K562 (cell line): ENCODE measurements at regions not wholly inside any gene's neighbourhood (a gene's known extent, or its start where the extent isn't known, plus 50 kb on each side); places are given as distances from the start of the nearest gene placed in this dataset.

Experiments used
- ATAC-seq: fragments of 200-7000 bp; cut with Tn5 transposase; 3 replicates; pipeline ENCODE4 v1.9.1; 2020; ENCODE audit warnings: moderate library complexity
- BruUV-seq: library from RNA; stranded (reverse); fragments of 400-500 nt; replicated peaks from 2 replicates; lab custom pipeline; 2021; lab: Mats Ljungman, UMichigan
- CTCF ChIA-PET: fragments of 300-600 bp; formaldehyde crosslinking; extraction: SDS; loops from one replicate; lab custom pipeline; 2021; ENCODE audit warnings: low intra/inter-chr PET ratio; lab: Yijun Ruan, JAX
- POLR2A ChIA-PET: fragments of 300-600, 350-650 bp; sonication (Branson Sonifier 250); formaldehyde crosslinking; extraction: SDS; loops from one replicate; lab custom pipeline; 2021; ENCODE audit warnings: antibody characterized with exemption, inconsistent platforms; lab: Yijun Ruan, JAX
- DNase-seq, 4 experiments: peaks; one replicate each; pipeline versions ENCODE4 v3.0.0 to v3.0.0-alpha.2; 2011 to 2018; ENCODE audit warnings: low spot score in 3 of 4, mixed read lengths in 3 of 4; ENCODE audit errors: extremely low read depth in 1 of 4
- FAIRE-seq: peaks from 2 replicates; lab custom pipeline; 2011; peaks lifted over from hg19 to GRCh38; lab: Jason Lieb, UNC
- H2AFZ ChIP-seq: 2 replicates; pipeline ENCODE4 v1.6.0; 2011; ENCODE audit warnings: low read depth, low read length, control low read depth, inconsistent platforms
- H3K27ac ChIP-seq: fragments of 200-600 bp; 3 replicates; pipeline ENCODE4 v1.8.0; 2011; ENCODE audit warnings: low read depth, mild to moderate bottlenecking, control low read depth, inconsistent platforms, low read length, moderate library complexity, mixed read lengths; ENCODE audit errors: extremely low read depth
- H3K27me3 ChIP-seq, 2 experiments: fragments of 300-600 bp in 1 of 2; 2 replicates in 1 of 2; 3 replicates in 1 of 2; pipeline versions ENCODE4 v1.6.0 to v1.8.0; 2011; ENCODE audit warnings: inconsistent platforms in 2 of 2, low read length in 2 of 2, mild to moderate bottlenecking in 1 of 2, mixed read lengths in 1 of 2, moderate library complexity in 1 of 2; ENCODE audit not compliant: control insufficient read depth in 2 of 2, insufficient read depth in 2 of 2
- H3K36me3 ChIP-seq: fragments of 300-600 bp; 3 replicates; pipeline ENCODE4 v1.8.0; 2011; ENCODE audit warnings: mild to moderate bottlenecking, low read length, inconsistent platforms; ENCODE audit not compliant: control insufficient read depth, insufficient read depth
- H3K4me1 ChIP-seq, 2 experiments: fragments of 200-600 bp in 1 of 2; replicated peaks in 1 of 2; 2 replicates in 1 of 2; 3 replicates in 1 of 2; pipeline versions ENCODE4 v1.5.1 to v1.8.0; 2011; ENCODE audit warnings: inconsistent platforms in 2 of 2, low read length in 2 of 2, mild to moderate bottlenecking in 1 of 2, mixed read lengths in 1 of 2, moderate library complexity in 1 of 2; ENCODE audit not compliant: control insufficient read depth in 2 of 2, insufficient read depth in 2 of 2
- H3K4me2 ChIP-seq: 2 replicates; pipeline ENCODE4 v1.6.1; 2011; ENCODE audit warnings: low read length, control low read depth, inconsistent platforms, mixed read lengths; ENCODE audit not compliant: insufficient read depth
- H3K4me3 ChIP-seq: fragments of 200-600 bp; sonication (generic), shearing (Covaris generic); 2 replicates; pipeline ENCODE4 v1.5.1; 2016; ENCODE audit warnings: control low read depth, inconsistent platforms
- H3K79me2 ChIP-seq: fragments of 200-600 bp; 3 replicates; pipeline ENCODE4 v1.8.0; 2011; ENCODE audit warnings: low read length, inconsistent platforms; ENCODE audit not compliant: control insufficient read depth, insufficient read depth
- H3K9ac ChIP-seq, 2 experiments: 2 replicates each; pipeline versions ENCODE4 v1.6.0 to v1.6.1; 2011; ENCODE audit warnings: low read depth in 2 of 2, low read length in 2 of 2, control low read depth in 1 of 2, inconsistent platforms in 1 of 2, mild to moderate bottlenecking in 1 of 2, mixed read lengths in 1 of 2; ENCODE audit not compliant: insufficient read depth in 1 of 2
- H3K9me1 ChIP-seq: one replicate; pipeline ENCODE4 v1.6.0; 2011; ENCODE audit warnings: inconsistent platforms, mild to moderate bottlenecking, low read length, moderate library complexity; ENCODE audit not compliant: control insufficient read depth, insufficient read depth
- H3K9me3 ChIP-seq: replicated peaks from 2 replicates; pipeline ENCODE4 v1.5.1; 2011; ENCODE audit warnings: low read depth, low read length, inconsistent platforms; ENCODE audit not compliant: control insufficient read depth, insufficient read depth
- H4K20me1 ChIP-seq: replicated peaks from 2 replicates; pipeline ENCODE4 v1.6.1; 2011; ENCODE audit warnings: low read length, inconsistent platforms, mixed read lengths; ENCODE audit not compliant: control insufficient read depth, insufficient read depth
- CHAMP1 ChIP-seq: fragments of 450-650 bp; IDR thresholded peaks from 2 replicates; pipeline ENCODE4 v1.6.1; 2016; ENCODE audit warnings: mild to moderate bottlenecking
- E2F5 ChIP-seq: sonication (generic); formaldehyde crosslinking; IDR thresholded peaks from 2 replicates; pipeline ENCODE4 v1.8.0; 2022; ENCODE audit warnings: mild to moderate bottlenecking, missing genetic modification reagents
- EHMT2 ChIP-seq: fragments of 450-650 bp; IDR thresholded peaks from 2 replicates; pipeline ENCODE4 v1.6.1; 2018; ENCODE audit warnings: antibody characterized with exemption
- HCFC1 ChIP-seq: IDR thresholded peaks from 2 replicates; pipeline ENCODE4 v1.6.1; 2012; ENCODE audit warnings: low read depth, low read length, improper control_type of control experiment
- RBM14 ChIP-seq: fragments of 200-400 bp; formaldehyde crosslinking; IDR thresholded peaks from 2 replicates; pipeline ENCODE4 v1.6.1; 2018; ENCODE audit warnings: low read depth, mild to moderate bottlenecking, low read length, moderate library complexity, borderline replicate concordance; ENCODE audit not compliant: insufficient read depth
- RHOXF2B ChIP-seq: fragments of 250-450 bp; sonication (Bioruptor Pico); conservative IDR thresholded peaks from 2 replicates; pipeline ENCODE4 v1.5.1; 2021
- SIX5 ChIP-seq, 2 experiments: IDR thresholded peaks; 2 replicates each; pipeline ENCODE4 v1.6.1; 2011; ENCODE audit warnings: low read length in 2 of 2, borderline replicate concordance in 1 of 2, low read depth in 1 of 2, mild to moderate bottlenecking in 1 of 2, moderate library complexity in 1 of 2; ENCODE audit not compliant: insufficient read depth in 1 of 2
- SRSF3 ChIP-seq: fragments of 200-400 bp; formaldehyde crosslinking; IDR thresholded peaks from 2 replicates; pipeline ENCODE4 v1.6.1; 2016; ENCODE audit warnings: mild to moderate bottlenecking, low read length, moderate library complexity; ENCODE audit not compliant: insufficient read depth
- TCF7L2 ChIP-seq: fragments of 150-350 bp; IDR thresholded peaks from 2 replicates; pipeline ENCODE4 v1.6.1; 2016; ENCODE audit warnings: low read depth, mild to moderate bottlenecking, low read length, moderate library complexity
- WGBS: fragments of 100-300 bp; shearing (Covaris generic); methylation state at CpG from one replicate; pipeline ENCODE4 v1.1.6; 2016; ENCODE audit warnings: low coverage, mixed read lengths; ENCODE audit not compliant: insufficient coverage; ENCODE audit errors: missing lambda C conversion rate; 5-methylcytosine and 5-hydroxymethylcytosine counted together
- in situ Hi-C: fragments of 300-500 bp; cut with MboI; formaldehyde crosslinking; loops from 4 replicates; pipeline ENCODE4 v1.15.0; 2018; ENCODE audit warnings: inconsistent platforms, mixed read lengths
- intact Hi-C: fragments of 100-400 bp; cut with micrococcal nuclease; formaldehyde crosslinking; loops from 2 replicates; pipeline ENCODE4 v1.14.2; 2022

- WGBS = 0% methylated on average over 2 of the region's 2 CpGs
- no peak for FAIRE-seq
Measured at GRCh38 chr6:23394681-23395080, 731.3 kb upstream of the NRSN1 start.

More at GRCh38 chr6:23394681-23395080, 731.3 kb upstream of the NRSN1 start:
- no TSS peak for BruUV-seq
- Histone ChIP-seq H3K9me1 (no peaks in the 10 kb centered on the region), H3K9ac (no peak overlapping the region), H3K79me2 (no peaks in the 10 kb centered on the region), H3K27ac (no peak overlapping the region), H3K4me1 (no peaks in the 10 kb centered on the region), H3K4me3 (no peak overlapping the region), H3K36me3 (no peaks in the 10 kb centered on the region), H2AFZ (no peak overlapping the region), H3K9me3 (peaks cover 2% of the 10 kb centered on the region), H4K20me1 (no peaks in the 10 kb centered on the region), H3K27me3 (no peaks in the 10 kb centered on the region), H3K4me2 (no peak overlapping the region)
- DNase-seq (no peak), ATAC-seq (no peak)
- POLR2A ChIA-PET = no interaction called here
- CTCF ChIA-PET = no interaction called here
- in situ Hi-C loops = no loop called here
- TF ChIP-seq CHAMP1 (no peak), SIX5 (IDR thresholded peaks at IDR 0.05; ENCODE audit: borderline replicate concordance in 1 of 2, insufficient read depth in 1 of 2, low read depth in 1 of 2, low read length in 2 of 2) (no peak), TCF7L2 (no peak), SRSF3 (no peak), EHMT2 (no peak), RHOXF2B (CRISPR knock-in tag) (no peak), RBM14 (no peak), E2F5 (CRISPR knock-in tag) (no peak), HCFC1 (no peak)
- intact Hi-C loops = no loop called here
